GM21360 (cell line): ENCODE measurements at regions not wholly inside any gene's neighbourhood (a gene's known extent, or its start where the extent isn't known, plus 50 kb on each side); places are given as distances from the start of the nearest gene placed in this dataset.
A peak's percentile ranks its signal among the peaks of the same experiment; 100 is the strongest.
"Not testable (repeated sequence)": the region's sequence is repeated elsewhere in the genome, so short reads cannot be mapped to it uniquely, and the experiment has no call there.

Experiments used
- ATAC-seq: cut with Tn5 transposase; IDR thresholded peaks from one replicate; pipeline ENCODE4 v1.9.1; 2021; ENCODE audit warnings: mild to moderate bottlenecking, moderate library complexity; ENCODE audit not compliant: unreplicated experiment

DNA sequence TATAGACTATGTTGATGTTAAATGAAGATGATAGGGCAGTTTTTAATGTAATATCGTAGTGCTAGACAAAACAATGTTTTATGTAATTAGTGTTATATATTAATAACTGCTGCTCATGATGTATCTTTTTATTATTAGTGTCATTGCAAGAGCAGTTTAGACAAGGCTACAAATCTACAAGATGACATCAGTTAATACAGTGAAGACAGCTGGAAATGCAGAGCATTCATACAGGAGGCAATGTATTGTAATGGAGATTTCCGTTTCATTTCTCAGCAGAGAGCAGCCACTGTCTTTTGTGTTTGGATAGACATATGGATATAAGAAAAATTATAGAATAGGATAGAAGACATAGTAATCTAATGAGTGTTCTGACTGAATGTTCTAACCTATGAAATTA is 178.0 kb downstream of the FOXG1 start:
- no peak for ATAC-seq

- no peak for ATAC-seq
These were observed 179.7 kb downstream of the FOXG1 start for GRCh38 chr14:28946267-28946666.

DNA sequence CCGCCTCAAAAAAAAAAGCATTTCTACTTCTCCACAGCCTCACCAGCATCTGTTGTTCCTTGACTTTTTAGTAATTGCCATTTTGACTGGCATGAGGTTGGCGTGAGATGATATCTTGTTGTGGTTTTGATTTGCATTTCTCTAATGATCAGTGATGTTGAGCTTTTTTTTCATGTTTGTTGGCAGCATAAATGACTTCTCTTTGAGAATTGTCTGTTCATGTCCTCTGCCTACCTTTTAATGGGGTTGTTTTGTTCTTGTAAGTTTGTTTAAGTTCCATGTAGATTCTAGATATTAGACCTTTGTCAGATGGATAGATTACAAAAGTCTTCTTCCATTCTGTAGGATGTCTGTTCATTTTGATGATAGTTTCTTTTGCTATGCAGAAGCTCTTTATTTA is 182.9 kb downstream of the FOXG1 start:
- no peak for ATAC-seq

DNA sequence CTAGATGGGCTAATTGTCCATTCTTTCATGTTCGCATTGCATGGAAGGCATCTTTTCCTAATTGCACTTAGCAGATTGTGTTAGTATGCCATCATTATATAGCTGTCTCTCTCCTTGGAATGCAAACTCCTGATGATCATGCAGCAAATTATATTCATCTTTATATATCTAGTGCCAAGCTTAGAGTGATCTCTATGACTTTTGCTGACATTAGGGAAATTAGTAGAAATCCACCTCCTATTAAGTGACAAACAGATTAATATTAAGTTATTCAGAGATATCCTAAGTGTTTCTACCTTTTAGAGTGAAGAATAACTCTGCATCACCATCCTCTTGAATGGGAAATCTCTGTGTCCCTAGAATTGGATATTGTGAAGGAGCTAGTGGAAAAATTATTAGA is 185.6 kb downstream of the FOXG1 start:
- ATAC-seq = no peak

DNA sequence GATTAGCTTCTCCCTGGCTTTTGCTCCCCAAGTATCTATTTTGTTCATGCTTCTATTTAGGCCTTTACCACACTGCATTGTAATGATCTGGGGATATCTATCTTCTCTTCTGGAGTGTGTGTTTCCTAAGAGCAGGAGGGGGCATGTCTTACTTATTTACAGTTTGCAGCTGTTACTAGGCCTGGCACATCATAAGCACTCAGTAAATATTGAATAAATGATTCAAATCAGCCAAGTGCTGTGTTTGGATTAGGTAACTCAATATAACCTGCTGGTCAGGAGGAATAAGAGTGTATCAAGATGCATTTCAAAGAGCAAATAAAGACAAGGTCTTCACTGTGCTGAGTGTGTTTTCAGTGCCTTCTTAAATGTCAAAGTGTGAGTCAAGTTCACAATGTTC is 186.1 kb downstream of the FOXG1 start:
- ATAC-seq = no peak

GRCh38 chr14:28953973-28954372 is 187.4 kb downstream of the FOXG1 start:
- no peak for ATAC-seq

GRCh38 chr14:28966416-28967233 is 200.0 kb downstream of the FOXG1 start:
- no peak for ATAC-seq

GRCh38 chr14:28975084-28975483 is 208.5 kb downstream of the FOXG1 start:
- ATAC-seq = no peak

DNA sequence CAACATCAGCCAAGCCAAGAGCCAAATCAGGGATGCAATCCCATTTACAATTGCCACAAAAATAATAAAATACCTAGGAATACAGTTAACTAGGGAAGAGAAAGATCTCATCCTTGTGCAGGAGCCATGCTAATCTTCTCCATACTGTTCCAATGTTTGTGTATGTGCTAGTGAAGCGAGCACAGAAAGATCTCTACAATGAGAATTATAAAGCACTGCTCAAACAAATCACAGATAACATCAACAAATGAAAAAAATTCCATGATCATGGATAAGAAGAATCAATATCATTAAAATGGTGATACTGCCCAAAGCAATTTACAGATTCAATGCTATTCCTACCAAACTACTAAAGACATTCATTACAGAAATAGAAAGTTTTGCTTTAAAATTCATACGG is 215.6 kb downstream of the FOXG1 start:
- ATAC-seq = no peak

- ATAC-seq = no peak
These were observed 216.7 kb downstream of the FOXG1 start for GRCh38 chr14:28983279-28983678.

GRCh38 chr14:28987516-28987915 is 220.9 kb downstream of the FOXG1 start:
- no peak for ATAC-seq

DNA sequence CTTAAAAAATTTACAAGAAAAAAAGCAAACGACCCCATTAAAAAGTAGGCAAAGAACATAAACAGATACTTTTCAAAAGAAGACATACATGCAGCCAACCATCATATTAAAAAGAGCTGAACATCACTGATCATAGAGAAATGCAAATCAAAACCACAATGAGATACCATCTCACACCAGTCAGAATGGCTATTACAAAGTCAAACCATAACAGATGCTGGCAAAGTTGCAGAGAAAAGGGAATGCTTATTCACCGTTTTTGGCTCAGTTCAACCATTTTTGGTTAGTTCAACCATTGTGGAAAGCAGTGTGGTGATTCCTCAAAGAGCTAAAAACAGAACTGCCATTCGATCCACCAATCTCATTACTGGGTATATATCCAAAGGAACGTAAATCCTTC is 230.6 kb downstream of the FOXG1 start:
- not testable (repeated sequence) for ATAC-seq

GRCh38 chr14:28999656-29000055 is 233.1 kb downstream of the FOXG1 start:
- no peak for ATAC-seq

GRCh38 chr14:29005647-29006046 is 239.1 kb downstream of the FOXG1 start:
- no peak for ATAC-seq

DNA sequence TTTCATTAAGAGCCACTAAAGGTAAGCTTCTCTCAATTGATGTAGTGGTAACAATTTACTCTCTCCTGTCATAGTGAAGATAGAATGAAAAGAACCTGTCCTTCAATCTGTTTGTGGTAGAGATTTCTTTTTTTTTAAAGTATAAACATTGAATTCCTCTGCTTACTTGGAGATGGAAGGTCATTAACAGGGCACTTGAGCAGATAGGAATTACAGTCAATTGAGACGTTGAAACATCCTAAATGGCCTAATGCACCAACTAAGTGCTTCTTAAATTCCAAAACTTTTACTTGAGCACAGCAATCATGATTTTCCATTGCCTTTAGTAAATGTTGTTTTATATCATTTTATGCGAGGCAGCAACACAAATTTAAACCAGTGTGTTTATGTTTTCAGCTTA is 241.4 kb downstream of the FOXG1 start:
- ATAC-seq = no peak

GRCh38 chr14:29016050-29016900 is 249.7 kb downstream of the FOXG1 start:
- ATAC-seq = peak; percentile 51

GRCh38 chr14:29023505-29023904 is 256.9 kb downstream of the FOXG1 start:
- not testable (repeated sequence) for ATAC-seq

DNA sequence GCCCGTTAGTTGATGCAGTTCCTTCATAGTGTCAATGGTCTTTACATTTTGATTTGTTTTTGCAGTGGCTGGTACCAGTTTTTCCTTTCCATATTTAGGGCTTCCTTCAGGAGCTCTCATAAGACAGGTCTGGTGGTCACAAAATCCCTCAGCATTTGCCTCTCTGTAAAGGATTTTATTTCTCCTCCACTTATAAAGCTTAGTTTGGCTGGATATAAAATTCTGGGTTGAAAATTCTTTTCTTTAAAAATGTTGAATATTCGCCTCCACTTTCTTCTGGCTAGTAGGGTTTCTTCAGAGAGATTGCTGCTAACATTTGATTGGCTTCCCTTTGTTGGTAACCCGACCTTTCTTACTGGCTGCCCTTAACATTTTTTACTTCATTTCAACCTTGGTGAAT is 260.9 kb downstream of the FOXG1 start:
- ATAC-seq = not testable (repeated sequence)

DNA sequence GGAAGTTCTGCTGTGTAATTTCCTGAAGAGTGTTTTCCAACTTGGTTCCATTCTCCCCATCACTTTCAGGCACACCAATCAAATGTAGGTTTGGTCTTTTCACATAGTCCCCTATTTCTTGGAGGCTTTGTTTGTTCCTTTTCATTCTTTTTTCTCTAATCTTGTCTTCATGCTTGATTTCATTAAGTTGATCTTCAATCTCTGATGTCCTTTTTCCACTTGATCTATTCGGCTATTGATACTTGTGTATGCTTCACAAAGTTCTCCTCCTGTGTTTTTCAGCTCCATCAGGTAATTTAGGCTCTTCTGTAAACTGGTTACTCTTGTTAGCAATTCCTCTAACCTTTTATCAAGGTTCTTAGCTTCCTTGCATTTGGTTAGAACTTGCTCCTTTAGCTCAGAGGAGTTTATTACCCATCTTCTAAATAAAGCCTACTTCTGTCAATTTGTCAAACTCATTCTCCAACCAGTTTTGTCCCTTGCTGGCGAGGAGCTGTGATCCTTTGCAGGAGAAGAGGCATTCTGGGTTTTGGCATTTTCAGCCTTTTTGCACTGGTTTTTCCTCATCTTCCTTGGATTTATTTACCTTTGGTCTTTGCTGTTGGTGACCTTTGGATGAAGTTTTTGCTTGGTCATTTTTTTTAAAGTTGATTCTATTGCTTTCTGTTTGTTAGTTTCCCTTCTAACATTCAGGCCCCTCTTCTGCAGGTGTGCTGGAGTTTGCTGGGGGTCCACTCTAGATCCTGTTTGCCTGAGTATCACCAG is 261.5 kb downstream of the FOXG1 start:
- ATAC-seq = not testable (repeated sequence)

DNA sequence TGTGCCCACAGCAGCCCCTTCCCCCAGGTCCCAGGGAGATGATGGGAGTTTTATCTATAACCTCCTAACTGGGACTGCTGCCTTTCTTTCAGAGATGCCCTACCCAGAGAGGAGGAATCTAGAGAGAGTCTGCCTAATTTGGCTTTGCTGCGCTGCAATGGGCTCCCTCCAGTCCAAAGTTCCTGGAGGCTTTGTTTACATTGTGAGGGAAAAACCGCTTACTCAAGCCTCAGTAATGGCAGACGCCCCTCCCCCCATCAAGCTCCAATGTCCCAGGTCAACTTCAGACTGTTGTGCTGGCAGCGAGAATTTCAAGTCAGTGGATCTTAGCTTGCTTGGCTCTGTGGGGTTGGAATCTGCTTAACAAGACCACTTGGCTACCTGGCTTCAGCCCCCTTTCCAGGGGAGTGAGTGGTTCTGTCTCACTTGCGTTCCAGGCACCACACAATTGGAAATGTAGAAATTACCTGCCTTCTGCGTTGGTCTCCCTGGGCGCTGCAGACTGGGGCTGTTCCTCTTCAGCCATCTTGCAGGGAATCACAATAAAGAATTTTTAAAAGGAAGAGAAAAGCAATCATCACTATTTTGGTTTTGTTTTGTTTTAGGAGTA is 262.5 kb downstream of the FOXG1 start:
- no peak for ATAC-seq

GRCh38 chr14:29030121-29030520 is 263.5 kb downstream of the FOXG1 start:
- no peak for ATAC-seq
